HUES64 (cell line): ENCODE measurements at regions not wholly inside any gene's neighbourhood (a gene's known extent, or its start where the extent isn't known, plus 50 kb on each side); places are given as distances from the start of the nearest gene placed in this dataset.

Experiments
- H3K27ac ChIP-seq: 2 replicates; pipeline ENCODE4 v1.7.0; 2013; ENCODE audit warnings: low read depth, low read length, inconsistent platforms
- H3K27me3 ChIP-seq: 2 replicates; pipeline ENCODE4 v1.6.1; 2013; ENCODE audit warnings: mild to moderate bottlenecking, low read length; ENCODE audit not compliant: insufficient read depth
- H3K36me3 ChIP-seq: 2 replicates; pipeline ENCODE4 v1.6.1; 2013; ENCODE audit warnings: mild to moderate bottlenecking, low read length; ENCODE audit not compliant: insufficient read depth
- H3K4me1 ChIP-seq: 2 replicates; pipeline ENCODE4 v1.6.1; 2013; ENCODE audit warnings: mild to moderate bottlenecking, low read length, moderate library complexity; ENCODE audit not compliant: insufficient read depth
- H3K4me3 ChIP-seq: 2 replicates; pipeline ENCODE4 v1.5.1; 2013; ENCODE audit warnings: mild to moderate bottlenecking, low read length, moderate library complexity
- H3K9ac ChIP-seq: 2 replicates; pipeline ENCODE4 v1.6.1; 2013; ENCODE audit warnings: mild to moderate bottlenecking, low read depth, low read length
- H3K9me3 ChIP-seq: 2 replicates; pipeline ENCODE4 v1.6.1; 2013; ENCODE audit warnings: low read depth, low read length; ENCODE audit not compliant: insufficient read depth
- WGBS: fragments of 150-250, 120-280 bp; methylation state at CpG from one replicate; pipeline ENCODE4 v1.1.7; 2013; ENCODE audit warnings: missing lambda C conversion rate; 5-methylcytosine and 5-hydroxymethylcytosine counted together

DNA sequence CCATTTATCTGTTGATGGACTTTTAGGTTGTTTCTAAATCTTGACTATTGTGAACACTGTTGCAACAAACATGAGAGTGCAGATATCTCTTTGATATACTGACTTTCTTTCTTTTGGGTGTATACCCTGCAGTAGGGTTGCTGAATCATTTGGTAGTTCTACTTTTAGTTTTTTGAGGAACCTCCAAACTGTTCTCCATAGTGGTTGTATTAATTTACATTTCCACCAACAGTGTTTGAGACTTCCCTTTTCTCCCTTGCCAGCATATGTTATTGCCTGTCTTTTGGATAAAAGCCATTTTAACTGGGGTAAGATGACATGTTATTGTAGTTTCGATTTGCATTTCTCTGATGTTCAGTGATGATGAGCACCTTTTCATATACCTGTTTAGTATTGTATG is 330.0 kb downstream of the DDX10 start:
- no peaks in the 10 kb centered on the region for H3K36me3 ChIP-seq
- no peaks in the 10 kb centered on the region for H3K27me3 ChIP-seq
- H3K4me3 ChIP-seq, result no peak overlapping the region
- H3K4me1 ChIP-seq, result no peaks in the 10 kb centered on the region
- no peaks in the 10 kb centered on the region for H3K9me3 ChIP-seq
- no peak overlapping the region for H3K9ac ChIP-seq
- H3K27ac ChIP-seq, result no peak overlapping the region
- WGBS, result 100% methylated on average over 1 of the region's 1 CpG

DNA sequence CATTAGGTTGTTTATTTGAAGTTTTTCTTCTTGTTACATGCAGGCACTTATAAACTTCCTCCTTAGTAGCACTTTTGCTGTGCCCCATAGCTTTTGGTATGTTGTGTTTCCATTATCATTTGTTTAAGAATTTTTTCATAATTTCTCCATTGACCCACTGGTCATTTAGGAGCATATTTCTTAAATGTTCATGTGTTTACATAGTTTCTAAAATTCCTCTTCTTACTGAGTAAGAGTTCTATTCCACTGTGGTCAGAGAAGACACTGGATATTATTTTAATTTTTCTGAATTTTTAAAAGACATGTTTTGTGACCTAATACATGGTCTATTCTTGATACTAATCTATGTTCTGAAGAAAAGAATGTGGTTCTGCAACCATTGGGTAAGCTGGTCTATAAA is 333.0 kb downstream of the DDX10 start:
- Histone ChIP-seq H3K27me3 (no peaks in the 10 kb centered on the region), H3K27ac (no peak overlapping the region), H3K4me3 (no peak overlapping the region), H3K9me3 (no peaks in the 10 kb centered on the region), H3K4me1 (no peaks in the 10 kb centered on the region), H3K36me3 (no peaks in the 10 kb centered on the region), H3K9ac (no peak overlapping the region)

GRCh38 chr11:109000531-109000930 is 335.7 kb downstream of the DDX10 start:
- Histone ChIP-seq H3K27me3 (no peaks in the 10 kb centered on the region), H3K27ac (no peak overlapping the region), H3K9ac (no peak overlapping the region), H3K9me3 (no peaks in the 10 kb centered on the region), H3K4me1 (no peaks in the 10 kb centered on the region), H3K36me3 (no peaks in the 10 kb centered on the region), H3K4me3 (no peak overlapping the region)
- WGBS, result 85% methylated on average over 1 of the region's 1 CpG

GRCh38 chr11:109001585-109001984 is 336.7 kb downstream of the DDX10 start:
- no peaks in the 10 kb centered on the region for H3K27me3 ChIP-seq
- no peak overlapping the region for H3K9ac ChIP-seq
- no peaks in the 10 kb centered on the region for H3K4me1 ChIP-seq
- no peaks in the 10 kb centered on the region for H3K9me3 ChIP-seq
- no peak overlapping the region for H3K27ac ChIP-seq
- H3K36me3 ChIP-seq, result no peaks in the 10 kb centered on the region
- H3K4me3 ChIP-seq, result no peak overlapping the region

GRCh38 chr11:109012991-109013390 is 348.1 kb downstream of the DDX10 start:
- H3K36me3 ChIP-seq, result no peaks in the 10 kb centered on the region
- WGBS, result 90% methylated on average over 4 of the region's 4 CpGs
- H3K27ac ChIP-seq, result no peak overlapping the region
- H3K27me3 ChIP-seq, result no peaks in the 10 kb centered on the region
- no peak overlapping the region for H3K4me3 ChIP-seq
- H3K4me1 ChIP-seq, result no peaks in the 10 kb centered on the region
- H3K9ac ChIP-seq, result no peak overlapping the region
- no peaks in the 10 kb centered on the region for H3K9me3 ChIP-seq

GRCh38 chr11:109015283-109015682 is 350.4 kb downstream of the DDX10 start:
- H3K9ac ChIP-seq, result no peak overlapping the region
- H3K9me3 ChIP-seq, result no peaks in the 10 kb centered on the region
- no peak overlapping the region for H3K4me3 ChIP-seq
- H3K27me3 ChIP-seq, result no peaks in the 10 kb centered on the region
- H3K27ac ChIP-seq, result no peak overlapping the region
- no peaks in the 10 kb centered on the region for H3K4me1 ChIP-seq
- H3K36me3 ChIP-seq, result no peaks in the 10 kb centered on the region
- 92% methylated on average over 5 of the region's 5 CpGs for WGBS

DNA sequence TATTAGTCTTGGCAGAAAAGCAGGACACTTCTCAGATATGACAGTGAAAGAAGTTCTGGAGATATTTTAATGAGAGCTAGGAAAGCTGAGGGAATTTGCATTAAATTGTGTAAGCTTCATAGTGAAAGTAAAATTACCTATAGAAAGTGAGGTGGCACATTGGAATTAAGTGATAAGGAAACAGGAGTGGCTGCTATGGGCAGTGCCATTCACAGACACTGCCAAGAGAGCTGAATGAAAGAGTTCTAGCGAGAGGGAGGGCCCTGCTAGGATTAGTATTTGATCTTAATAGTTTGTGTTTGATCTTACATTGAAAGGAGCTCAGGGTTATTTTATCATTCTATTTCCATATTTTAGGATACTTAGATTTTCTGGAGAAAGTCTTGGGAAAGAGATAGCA is 351.9 kb downstream of the DDX10 start:
- H3K9ac ChIP-seq, result no peak overlapping the region
- no peaks in the 10 kb centered on the region for H3K27me3 ChIP-seq
- H3K4me1 ChIP-seq, result no peaks in the 10 kb centered on the region
- no peaks in the 10 kb centered on the region for H3K36me3 ChIP-seq
- no peak overlapping the region for H3K27ac ChIP-seq
- H3K9me3 ChIP-seq, result no peaks in the 10 kb centered on the region
- WGBS, result 100% methylated on average over 1 of the region's 1 CpG
- H3K4me3 ChIP-seq, result no peak overlapping the region

DNA sequence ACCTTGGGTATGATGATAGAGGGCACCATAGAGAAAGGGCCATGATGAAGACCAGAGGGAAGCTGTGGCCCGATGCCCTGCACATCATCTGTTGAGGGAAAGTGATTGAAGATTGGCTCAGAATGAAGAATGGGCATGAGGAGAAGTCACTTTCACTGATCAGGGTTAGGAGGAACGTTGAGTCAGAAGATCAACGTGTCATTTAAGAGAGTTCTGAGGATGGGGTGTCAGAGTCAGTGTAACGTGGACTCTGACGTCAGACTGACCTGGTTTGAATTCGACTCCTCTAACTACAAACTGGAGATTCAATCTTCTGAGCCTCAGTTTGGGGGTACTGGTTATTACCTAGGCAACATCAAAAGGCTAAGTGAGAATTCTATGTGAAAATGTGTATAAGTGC is 352.6 kb downstream of the DDX10 start:
- H3K9me3 ChIP-seq, result no peaks in the 10 kb centered on the region
- no peak overlapping the region for H3K9ac ChIP-seq
- no peaks in the 10 kb centered on the region for H3K36me3 ChIP-seq
- H3K4me1 ChIP-seq, result no peaks in the 10 kb centered on the region
- WGBS, result 94% methylated on average over 6 of the region's 6 CpGs
- H3K27ac ChIP-seq, result no peak overlapping the region
- H3K27me3 ChIP-seq, result no peaks in the 10 kb centered on the region
- no peak overlapping the region for H3K4me3 ChIP-seq

GRCh38 chr11:109018639-109019038 is 353.8 kb downstream of the DDX10 start:
- Histone ChIP-seq H3K36me3 (no peaks in the 10 kb centered on the region), H3K9me3 (no peaks in the 10 kb centered on the region), H3K4me1 (no peaks in the 10 kb centered on the region), H3K4me3 (no peak overlapping the region), H3K27me3 (no peaks in the 10 kb centered on the region), H3K9ac (no peak overlapping the region), H3K27ac (no peak overlapping the region)
- WGBS, result 95% methylated on average over 1 of the region's 3 CpGs

DNA sequence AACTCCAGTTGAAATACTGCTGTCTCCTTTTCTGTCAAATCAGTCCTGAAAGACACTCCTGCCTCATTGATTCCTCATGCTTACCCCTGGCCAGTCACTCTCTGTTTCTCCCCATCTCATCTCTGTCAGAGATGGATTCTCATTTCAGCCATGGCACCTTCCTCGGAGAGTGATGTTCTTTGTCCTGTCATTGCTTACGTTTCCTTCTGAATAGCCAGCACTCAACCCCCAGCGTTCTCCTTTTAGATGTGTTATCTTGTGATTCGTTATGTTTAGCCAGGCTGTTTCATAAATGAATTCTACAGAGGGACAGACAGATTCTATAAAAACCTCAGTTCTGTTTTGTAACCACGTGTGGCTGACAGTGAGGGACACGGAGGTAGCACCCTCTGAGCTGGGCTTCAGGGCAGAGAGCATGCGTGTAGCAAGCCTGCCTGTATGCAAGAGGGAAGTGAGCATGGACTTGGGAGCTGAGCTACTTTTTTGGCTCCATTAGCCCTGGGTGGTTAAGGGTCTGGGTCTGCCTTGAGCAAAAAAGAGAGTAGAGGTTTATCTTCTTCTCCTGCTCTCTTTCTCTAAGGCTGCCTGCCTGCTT is 354.6 kb downstream of the DDX10 start:
- H3K9ac ChIP-seq, result no peak overlapping the region
- H3K4me3 ChIP-seq, result no peak overlapping the region
- no peaks in the 10 kb centered on the region for H3K9me3 ChIP-seq
- no peaks in the 10 kb centered on the region for H3K4me1 ChIP-seq
- H3K36me3 ChIP-seq, result no peaks in the 10 kb centered on the region
- no peak overlapping the region for H3K27ac ChIP-seq
- no peaks in the 10 kb centered on the region for H3K27me3 ChIP-seq
- 94% methylated on average over 7 of the region's 7 CpGs for WGBS

GRCh38 chr11:109023036-109023435 is 358.2 kb downstream of the DDX10 start:
- Histone ChIP-seq H3K9ac (no peak overlapping the region), H3K4me1 (no peaks in the 10 kb centered on the region), H3K36me3 (no peaks in the 10 kb centered on the region), H3K27me3 (no peaks in the 10 kb centered on the region), H3K4me3 (no peak overlapping the region), H3K9me3 (no peaks in the 10 kb centered on the region), H3K27ac (no peak overlapping the region)
- 100% methylated on average over 2 of the region's 2 CpGs for WGBS

DNA sequence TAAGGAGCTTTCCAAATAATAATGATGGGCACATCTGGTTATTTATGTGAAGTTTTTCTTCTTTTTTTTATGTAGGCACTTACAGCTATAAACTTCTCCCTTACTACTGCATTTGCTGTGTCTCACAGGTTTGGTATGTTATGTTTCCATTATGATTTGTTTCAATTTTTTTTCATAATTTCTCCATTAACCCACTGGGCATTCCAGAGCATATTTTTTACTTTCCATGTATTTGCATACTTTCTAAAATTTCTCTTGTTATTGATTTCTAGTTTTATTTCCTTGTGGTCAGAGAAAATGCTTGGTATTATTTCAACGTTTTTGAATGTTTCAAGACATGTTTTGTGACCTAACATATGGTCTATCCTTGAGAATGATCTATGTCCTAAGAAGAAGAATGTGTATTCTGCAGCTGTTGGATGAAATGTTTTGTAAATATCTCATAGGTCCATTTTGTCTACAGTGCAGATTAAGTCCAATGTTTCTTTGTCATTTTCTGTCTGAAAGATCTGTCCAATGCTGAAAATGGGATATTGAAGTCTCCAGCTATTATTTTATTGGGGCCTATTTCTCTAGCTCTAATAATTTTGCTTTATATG is 362.1 kb downstream of the DDX10 start:
- H3K4me1 ChIP-seq, result no peaks in the 10 kb centered on the region
- H3K9ac ChIP-seq, result no peak overlapping the region
- no peak overlapping the region for H3K27ac ChIP-seq
- H3K27me3 ChIP-seq, result no peaks in the 10 kb centered on the region
- 96% methylated on average over 1 of the region's 1 CpG for WGBS
- H3K4me3 ChIP-seq, result no peak overlapping the region
- H3K36me3 ChIP-seq, result no peaks in the 10 kb centered on the region
- H3K9me3 ChIP-seq, result no peaks in the 10 kb centered on the region
